ENCODE measurements at regions not wholly inside any gene's neighbourhood (a gene's known extent, or its start where the extent isn't known, plus 50 kb on each side); places are given as distances from the start of the nearest gene placed in this dataset.
"Not testable (repeated sequence)": the region's sequence is repeated elsewhere in the genome, so short reads cannot be mapped to it uniquely, and the experiment has no call there.

DNA sequence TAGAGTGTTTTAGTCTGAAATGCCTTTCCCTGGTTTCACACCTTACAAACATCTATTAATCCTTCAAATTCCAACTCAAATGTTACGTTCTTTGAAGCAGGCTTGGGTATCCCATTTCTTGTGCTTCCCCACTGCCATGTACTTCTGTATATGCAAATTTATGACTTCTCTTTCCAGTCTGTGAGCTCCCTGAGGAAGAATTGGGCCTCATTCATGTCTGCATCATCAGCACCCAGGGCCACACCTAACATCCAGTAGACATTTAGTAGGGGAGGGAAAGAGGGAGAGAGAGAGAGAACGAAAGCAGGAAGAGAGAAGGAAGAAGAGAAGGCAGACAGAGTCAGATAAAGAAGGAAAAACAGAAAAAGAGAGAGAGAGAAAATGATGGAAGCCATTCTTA lies 53.3 kb upstream of the KY start:
- DNase-seq (ENCODE audit: low spot score), result no peak

DNA sequence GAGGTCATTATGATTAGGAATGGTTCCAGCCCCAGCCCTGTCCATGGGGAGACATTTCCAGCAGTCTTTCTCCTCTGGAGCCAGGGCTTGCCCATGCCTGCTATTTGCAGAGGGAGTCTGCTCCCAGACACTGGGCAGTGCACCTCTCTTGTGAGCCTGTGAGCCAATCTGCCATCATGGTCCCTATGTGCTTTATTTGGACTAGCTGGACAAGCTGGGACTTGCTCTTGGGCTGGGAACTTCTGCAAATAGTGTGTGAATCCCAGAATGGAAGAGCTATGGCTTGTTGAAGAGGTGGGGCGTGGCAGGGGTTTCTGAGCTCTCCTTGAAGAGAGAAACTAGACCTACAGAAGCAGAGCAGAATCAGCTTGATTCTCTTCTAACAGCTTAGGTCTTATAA lies 53.7 kb upstream of the KY start:
- no peak for DNase-seq (ENCODE audit: low spot score)

DNA sequence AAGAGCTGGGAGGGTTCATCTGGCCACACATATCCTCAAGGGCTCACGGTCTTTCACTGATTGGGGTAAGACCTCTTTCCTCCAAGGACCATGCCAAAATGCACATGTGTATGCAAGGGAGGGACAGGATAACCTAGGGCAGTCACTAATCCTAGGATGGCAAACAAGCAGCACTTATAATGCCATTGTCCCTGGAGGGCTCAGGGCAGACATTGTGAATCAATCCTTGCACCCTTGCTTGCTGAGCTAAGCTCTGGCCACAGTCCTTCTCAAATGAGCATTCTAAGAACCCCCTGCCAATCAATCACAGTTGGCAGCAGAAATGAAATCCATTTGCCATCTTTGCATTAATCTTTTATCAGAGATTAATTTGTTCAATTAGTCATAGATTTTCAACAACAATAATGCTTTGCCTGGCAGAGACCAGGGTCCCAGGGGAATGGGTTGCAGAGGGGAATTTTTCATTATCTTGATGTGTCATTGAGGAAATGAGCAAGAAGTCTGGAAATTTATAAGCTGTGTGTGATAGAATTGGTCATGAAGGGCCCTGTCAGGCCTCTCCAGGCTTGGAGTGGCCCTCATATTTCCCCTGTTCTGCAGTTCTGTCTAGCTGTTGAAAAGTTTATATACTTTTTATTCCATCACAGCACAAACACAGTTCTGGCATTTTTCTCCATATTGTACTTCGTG lies 57.2 kb upstream of the KY start:
- no peak for DNase-seq (ENCODE audit: low spot score)

DNA sequence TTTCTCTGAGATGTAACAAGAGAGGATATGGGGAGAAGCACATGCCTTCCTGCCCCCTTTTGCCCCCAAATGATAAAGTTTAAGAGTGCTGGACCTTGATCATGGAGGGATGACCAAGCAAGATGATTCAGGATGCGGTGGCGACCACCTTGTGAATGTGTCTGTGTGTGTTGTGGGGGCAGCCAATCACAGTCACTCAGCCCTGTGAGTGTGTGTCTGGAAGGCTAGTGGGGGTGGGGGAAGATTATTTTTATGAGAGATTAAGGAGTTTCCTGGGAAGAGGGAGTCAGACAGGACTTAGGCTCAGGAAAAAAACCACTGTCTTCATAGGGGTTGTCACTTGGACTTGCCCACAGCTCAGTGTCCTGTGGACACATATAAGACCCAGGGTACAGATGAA lies 57.8 kb upstream of the KY start:
- DNase-seq (ENCODE audit: low spot score), result no peak

DNA sequence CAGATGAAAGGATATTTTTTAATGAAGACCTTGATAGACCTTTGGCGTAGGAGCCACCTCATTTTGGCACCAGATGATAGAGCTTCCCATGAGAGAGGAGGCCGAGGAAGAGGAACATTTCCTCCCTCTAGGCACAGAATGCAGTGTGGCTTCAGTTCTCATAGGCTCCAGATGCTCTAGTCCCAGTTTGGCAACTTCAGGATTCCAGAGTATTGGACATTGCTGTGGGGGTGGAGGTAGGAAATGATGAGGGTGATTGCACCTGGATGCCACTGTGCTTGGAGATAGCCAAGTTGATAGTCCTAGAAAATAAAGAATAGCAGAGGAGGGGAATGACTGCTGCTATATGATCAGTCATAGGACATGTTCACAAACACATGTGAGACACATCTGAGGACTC lies 58.3 kb upstream of the KY start:
- no peak for DNase-seq (ENCODE audit: low spot score)

DNA sequence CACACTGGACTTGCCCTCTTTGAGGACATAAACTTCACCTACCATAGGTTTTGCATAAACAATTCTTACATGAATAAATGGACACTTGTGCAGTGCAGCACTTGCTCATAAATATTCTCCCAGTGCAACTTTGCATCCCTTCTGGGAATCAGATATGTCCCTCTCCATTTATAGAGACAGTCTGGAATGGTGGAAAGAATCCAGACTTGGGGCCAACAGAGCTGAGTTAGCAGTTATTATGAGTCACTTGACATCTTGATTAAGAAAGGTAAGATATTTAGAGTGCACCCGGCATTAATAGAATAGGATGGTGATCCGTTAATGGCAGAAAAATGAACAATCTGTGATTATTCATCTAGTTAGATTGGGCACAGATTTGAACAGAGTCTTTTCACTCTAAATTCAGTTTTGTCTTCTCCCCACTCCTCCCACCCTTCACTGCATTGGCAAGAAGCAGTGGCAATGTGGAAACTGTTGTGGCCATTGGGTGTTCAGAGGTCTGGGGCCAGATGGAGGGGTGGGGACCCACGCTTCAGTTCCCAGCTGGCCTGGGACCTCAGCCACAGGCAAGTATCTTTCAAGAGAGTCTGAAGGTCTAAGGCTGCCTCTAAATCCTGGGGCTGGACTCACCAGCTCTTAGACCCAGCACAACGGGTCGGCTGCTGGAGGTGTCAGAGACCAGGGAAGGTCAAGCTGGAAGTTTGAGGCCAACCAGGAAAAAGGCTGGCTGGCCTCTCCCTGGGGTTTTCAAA lies 58.9 kb upstream of the KY start:
- DNase-seq (ENCODE audit: low spot score), result peak; percentile 19

DNA sequence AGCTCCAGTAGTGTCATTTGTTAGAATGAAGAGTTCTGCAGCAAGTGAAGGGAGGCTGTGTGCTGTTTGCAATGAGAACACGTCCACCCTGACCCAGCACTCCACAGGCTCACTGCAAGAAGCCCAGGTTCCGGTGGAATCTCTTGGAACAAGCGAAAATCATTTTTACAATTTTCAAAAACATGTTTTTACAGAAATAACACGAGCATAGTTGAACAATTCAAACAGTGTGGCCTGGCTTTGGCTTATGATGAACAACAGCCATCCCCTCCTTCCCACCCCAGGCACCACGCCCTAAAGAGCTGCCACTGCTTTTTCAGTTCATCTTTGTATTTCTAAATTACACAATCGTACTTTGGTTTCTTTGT lies 59.5 kb upstream of the KY start:
- DNase-seq (ENCODE audit: low spot score), result no peak

DNA sequence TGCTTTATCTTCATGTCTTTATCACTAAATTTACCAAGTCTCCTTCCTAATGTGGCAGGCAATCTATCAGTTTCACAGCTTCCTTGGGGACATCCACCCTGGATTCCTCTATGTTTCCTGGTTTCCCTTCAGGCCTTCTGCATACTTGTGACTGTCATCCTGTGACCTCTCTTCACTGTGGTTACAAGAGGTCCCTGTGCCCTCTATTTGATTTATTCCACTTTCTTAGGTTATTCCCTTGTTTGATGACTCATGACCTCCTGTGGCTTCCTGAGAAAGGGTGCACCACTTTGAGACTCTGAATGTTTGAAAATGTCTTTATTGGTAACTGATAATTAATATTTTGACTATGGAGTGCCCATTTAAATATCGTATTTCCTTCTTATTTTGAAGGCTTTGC lies 60.5 kb upstream of the KY start:
- peak; percentile 21 for DNase-seq (ENCODE audit: low spot score)

DNA sequence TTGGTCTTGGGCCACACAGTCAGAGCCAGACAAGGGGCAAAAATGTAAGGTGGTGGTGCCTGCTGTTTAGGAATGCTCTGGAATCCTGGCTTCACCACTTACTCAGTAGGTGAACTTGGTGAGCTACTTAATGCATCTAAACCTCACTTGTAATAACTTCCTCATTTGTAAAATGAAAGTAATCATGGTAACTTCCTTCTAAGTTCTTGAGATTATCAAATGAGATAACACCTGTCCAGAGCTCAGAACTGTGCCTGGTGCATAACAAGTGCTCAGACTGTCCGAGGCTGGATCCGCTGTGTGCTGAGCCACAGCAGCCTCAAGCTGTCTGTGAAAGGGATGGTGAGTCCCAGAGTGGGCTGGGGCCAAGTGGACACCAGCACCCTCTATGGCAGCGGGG lies 62.8 kb upstream of the KY start:
- no peak for DNase-seq (ENCODE audit: low spot score)

DNA sequence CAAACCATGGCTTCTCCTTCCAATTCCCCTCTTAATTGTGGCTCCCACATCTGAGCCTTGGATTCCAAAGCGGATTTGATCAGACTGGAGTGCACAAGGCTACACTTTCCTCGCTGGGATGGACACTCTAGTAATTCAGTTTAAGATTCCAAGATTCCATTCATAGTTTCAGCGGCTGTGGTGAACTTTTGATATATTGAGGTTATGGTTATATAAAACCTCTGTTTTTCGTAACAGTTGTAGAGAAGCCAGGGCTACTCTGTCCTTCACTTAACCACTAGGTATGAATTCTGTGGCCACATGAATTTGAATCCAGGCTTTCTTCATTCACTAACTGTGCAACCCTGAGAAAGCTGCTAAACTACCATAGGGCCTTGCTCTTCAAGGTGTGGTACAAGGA lies 67.9 kb upstream of the KY start:
- peak; percentile 27 for DNase-seq (ENCODE audit: low spot score)

DNA sequence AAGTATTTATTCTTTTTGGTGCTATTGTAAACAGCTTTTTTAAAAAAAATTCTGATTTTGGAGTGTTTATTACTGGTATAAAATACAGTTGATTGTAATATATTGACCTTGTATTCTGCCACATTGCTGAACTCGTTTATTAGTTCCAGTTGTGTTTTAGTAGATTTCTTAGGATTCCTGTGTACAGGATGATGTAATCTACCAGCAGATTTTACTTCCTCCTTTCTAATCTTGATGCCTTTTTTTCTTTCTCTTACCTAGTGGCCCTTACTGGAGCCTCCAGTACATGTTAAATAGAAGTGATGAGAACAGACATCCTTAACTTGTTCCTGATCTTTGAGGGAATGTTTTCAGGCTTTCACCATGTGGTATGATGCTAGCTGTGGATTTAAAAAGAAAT lies 70.4 kb upstream of the KY start:
- no peak for DNase-seq (ENCODE audit: low spot score)

DNA sequence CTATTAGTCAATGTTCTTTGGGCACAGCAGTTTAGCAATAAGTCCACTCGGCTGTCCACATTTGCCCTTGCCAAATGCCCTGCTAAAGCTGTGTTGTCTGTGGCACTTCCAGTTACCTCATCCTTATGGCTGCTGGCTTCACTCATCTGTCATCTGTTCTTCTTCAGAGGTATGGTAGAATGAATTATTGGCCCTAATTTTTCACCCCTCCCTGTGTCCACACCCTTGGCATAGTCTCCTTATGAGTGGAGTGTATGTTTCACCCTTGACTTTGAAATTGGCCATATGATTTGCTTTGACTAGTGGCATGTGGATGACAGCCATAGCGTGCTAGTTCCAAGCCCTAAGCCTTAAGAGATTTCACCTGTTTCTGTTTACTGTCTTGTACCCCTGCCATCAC lies 72.1 kb upstream of the EPHB1 start:
- no peak for DNase-seq (ENCODE audit: low spot score)

DNA sequence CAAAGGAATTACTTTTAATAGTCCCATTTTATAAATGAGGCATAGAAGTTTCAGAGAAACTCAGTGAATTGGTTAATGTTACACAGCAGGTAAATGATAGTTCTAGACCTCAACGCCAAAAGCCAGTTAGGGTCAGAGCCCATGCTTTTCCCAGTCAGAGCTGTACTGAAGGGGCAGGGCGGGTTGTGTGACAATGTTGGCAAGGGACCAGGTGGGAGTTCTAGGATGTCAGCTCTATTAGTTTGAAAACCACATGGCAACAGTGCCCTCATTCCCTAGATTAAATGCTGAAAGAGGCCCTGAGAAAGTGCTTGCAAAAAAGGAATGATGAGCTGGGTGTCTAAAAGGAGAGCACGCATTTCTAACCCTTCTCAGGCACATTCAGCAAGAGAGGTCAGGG lies 65.4 kb upstream of the EPHB1 start:
- no peak for DNase-seq (ENCODE audit: low spot score)

DNA sequence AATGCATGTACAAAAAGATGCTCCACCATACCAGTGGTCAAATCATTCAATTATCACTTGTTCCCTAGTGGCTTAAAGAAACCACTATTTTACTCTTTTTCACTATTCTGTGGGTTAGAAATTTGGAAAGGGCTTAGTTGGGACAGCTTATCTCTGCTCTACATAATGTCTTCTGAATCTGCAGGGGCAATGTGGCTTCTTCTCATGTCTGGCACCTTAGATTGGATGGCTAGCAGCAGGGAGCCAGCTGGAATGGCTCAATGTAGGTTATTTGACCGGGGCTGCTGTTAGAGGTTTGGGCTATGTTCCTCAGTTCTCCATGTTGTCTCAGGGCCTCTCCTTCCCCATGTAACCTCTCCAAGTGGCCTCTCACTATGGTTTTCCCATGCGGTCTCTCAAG lies 57.5 kb upstream of the EPHB1 start:
- DNase-seq (ENCODE audit: low spot score), result no peak

DNA sequence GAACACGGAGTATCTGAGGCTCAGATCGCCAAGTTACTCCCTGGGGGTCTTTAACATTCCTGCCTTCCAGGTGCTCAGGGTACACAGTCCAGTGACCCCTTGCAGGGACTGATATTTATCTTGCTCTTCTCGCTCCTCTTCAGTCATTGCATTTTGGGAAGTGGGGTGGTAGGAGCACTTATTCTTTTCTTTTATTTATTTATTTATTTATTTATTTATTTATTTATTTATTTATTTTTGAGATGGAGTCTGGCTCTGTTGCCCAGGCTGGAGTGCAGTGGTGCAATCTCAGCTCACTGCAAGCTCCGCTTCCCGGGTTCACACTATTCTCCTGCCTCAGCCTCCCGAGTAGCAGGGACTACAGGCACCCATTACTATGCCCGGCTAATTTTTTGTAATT lies 55.0 kb upstream of the EPHB1 start:
- not testable (repeated sequence) for DNase-seq (ENCODE audit: low spot score)

DNA sequence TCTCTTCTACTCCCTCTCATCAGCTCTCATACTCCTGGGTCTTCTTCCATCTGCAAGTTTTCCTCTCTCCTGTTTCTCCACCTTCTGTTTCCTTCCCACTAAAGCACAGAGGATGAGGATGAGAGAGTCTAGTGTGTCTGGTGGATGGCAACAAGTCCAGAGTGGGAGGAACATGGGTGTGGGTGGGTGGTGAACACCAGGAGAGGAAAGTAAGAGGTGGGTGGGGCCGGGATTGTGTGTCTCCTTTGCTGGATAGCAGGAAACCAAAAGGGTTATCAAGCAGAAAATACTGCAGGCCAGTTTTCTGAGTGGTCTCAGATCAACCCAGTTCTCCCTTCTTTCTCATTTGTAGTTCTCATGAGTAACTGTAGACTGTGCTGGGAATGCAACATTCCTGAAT lies 52.9 kb upstream of the EPHB1 start:
- DNase-seq (ENCODE audit: low spot score), result no peak

DNA sequence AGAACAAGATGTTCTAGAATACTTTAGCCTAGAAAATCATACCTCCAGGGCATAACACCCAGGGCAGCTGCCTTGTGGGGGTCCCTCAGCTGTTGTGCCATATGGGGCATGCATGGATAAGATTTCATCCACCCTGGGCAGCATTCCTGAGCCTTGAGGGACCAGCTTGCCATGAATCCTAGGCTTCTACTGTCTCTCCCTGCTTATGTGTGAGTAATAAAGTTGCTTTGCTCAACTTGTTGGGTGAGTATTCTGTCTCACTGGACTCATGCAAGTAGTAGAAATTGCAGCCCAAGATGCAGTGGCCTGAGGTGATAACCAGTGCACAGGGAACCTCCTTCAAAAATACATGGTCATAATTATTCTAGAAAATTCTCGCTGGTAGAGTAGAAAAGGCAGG lies 52.1 kb upstream of the EPHB1 start:
- DNase-seq (ENCODE audit: low spot score), result no peak
